GM19324 (cell line): ENCODE measurements at regions not wholly inside any gene's neighbourhood (a gene's known extent, or its start where the extent isn't known, plus 50 kb on each side); places are given as distances from the start of the nearest gene placed in this dataset.

Experiments used
- ATAC-seq: cut with Tn5 transposase; IDR thresholded peaks from one replicate; pipeline ENCODE4 v1.9.1; 2021; ENCODE audit warnings: mild to moderate bottlenecking, moderate library complexity; ENCODE audit not compliant: unreplicated experiment, low FRiP score

DNA sequence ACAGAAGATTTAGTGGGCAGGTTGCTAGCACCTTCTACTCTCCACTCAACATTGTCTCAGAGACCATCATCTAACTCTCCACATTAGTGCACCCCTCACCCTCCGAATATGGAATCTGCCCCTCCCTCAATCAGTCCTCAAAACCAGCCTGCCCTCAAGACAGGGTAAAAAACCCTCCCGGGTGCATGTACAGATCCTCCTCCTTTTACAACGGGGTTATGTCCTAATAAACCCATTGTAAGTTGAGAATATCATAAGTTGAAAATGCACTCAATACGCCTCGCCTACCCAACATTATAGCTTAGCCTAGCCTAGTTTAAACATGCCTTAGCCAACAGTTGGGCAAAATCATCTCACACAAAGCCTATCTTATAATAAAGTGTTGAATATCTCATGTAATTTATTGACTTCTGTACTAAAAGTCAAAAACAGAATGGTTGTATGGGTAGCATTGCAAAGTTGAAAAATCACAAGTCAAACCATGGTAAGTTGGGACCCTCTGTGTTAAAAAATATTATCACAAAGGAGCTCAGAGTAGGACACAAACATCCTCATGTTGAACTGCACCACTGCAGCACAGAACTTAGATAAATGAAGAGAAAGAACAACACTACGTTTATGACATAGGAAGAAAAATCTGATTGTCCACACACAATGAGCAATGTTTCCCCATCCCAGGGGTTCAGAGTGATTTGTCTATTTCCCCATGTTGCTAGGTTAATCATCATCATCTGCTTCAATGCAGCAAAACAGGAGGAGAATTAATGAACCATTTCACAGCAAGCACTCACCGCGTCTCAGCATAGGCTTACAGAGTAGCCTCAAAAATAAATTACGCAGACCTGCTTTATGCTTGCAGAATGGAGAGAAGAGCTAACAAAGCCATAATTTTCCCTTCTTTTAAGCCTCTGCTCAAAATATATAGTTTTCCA lies 184.1 kb upstream of the ARL4C start:
- no peak for ATAC-seq

DNA sequence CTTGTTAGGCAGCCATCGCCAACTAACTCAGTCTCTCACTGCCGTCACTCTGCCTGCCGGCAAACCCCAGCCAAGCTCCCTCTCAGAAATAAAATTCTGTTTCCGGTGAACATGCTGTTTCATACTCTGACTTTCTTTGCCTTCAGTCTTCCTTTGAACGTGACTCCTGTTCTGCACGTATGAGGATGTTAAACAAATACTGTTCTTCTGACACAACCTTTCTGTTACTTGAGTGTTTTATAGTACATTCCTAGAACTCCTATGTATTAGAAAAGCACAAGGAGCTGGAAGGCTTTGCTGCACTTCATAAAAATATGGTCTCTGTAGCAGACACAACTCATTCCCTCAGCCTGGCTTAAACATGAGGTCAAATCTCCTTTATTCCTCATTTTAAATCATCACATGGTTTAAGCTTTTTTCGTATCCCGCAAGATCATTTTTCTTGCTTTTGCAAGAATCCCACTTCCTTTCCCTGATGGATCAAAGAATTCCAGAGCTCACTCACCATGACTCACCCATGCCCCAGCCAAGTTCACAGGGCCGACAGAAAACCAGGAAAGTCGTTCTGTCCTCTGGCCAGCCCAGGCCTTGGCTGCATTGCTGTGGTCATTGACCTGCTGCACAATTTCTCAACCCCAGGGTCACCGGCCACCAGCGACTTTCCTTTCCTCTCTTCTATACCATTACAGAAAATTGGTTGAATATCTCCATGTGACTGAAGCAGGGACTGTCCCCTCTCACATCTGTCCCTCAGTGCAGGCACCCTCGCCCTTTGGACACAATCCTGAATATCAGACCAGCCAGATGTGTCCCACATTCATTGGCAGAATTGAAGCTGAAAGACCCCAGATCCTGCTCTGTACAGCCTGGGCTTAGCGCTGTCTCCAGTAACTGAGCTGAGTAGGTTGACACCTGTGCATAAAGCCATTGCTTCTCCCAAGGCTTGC lies 183.1 kb upstream of the ARL4C start:
- ATAC-seq, result no peak

DNA sequence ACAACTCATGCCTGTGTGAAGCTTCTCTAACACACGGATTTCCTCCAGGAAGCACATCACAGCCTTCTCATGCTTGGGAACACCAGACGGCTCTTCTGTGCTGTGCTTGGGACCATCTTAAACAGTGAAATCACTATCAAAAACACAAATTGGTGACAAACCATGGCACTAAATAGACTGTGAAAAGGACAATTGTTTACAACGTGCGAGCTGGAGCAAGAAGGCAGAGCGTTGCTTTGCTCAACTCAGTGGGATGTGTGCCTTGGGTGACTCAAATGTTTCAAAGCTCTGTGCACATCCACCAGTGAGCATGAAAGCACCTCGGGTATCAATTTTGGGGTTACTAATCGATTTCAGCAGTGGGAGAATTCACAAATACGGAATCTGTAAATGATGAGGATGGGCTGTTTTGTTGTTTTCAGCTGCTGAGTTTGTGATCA lies 182.4 kb upstream of the ARL4C start:
- no peak for ATAC-seq

DNA sequence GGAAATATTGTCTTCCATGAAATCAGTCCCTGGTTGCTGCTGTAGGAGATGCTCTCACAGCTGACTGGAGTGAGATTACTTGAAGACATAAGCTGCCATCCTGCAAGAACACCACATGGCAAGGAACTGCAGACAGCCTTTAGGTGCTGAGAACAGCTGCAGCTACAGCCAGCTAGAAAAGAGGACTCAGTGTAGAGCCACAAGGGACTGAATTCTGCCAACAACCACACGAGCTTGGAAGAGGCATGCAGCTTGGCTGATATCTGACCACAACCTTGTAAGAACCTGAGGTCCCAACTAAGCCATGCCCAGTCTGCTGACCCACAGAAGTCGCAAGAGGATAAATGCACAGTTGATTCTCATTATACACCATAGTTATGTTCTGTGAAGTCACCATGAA lies 181.8 kb upstream of the ARL4C start:
- no peak for ATAC-seq

DNA sequence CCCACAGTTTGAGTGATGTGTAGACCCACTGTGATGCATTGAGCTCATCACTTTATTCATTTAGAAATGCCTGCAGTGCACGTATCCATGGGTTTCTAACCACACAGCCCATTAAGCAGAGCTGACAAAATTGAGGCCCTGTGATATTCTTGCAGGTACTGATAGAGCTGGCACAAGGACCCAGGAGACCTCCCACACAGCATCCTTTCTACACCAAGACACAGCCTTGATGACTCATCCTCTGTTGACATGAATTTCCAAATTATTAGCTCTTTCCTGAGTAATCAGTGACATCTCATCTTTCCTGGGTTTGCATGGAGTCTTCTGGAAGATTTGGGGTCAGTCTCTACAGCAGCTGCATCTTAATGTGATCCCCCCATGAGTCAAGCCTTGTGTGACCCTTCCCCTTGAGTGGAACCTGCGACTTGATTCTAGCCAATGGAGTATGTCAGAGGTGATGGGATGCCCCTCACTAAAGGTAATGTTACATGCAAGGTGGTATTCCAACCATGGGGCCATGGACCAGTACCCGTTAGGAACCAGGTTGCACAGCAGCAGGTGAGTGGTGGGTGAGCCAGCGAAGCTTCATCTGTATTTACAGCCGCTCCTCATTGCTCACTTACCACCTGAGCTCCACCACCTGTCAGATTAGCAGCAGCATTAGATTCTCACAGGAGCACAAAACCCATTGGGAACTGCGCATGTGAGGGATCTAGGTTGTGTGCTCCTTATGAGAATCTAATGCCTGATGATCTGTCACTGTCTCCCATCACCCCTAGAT lies 181.1 kb upstream of the ARL4C start:
- no peak for ATAC-seq

DNA sequence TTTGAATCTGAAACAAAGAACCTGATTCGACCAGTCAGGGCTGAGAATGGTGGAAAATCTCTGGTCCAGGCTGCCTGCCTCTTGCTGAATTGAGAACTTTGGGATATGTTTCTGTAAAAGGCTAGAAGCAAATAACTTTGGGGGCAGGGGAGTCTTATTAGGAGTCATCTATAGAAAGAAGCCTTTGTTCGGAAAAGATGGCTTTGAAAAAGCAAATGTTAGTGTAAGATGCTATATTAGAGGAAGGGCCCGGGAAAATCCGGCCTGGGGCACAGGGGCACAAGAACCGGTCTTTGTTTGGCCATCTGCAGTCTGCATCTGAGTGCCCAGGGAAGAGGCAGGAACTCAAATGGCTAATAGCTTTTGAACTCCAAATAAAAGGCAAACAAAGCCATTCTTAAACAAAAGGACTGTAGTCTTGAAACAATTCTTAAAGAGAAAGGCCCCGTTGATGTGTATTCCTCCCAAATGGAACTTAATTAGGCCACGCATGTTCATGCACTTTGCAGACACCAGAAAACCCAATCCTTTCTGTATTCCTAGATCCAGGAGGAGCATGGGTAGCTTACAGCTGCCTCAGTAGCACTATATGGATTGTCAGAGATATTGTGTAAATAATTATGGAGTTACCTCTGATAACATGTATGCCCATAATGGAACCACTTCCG lies 180.0 kb upstream of the ARL4C start:
- ATAC-seq, result no peak

DNA sequence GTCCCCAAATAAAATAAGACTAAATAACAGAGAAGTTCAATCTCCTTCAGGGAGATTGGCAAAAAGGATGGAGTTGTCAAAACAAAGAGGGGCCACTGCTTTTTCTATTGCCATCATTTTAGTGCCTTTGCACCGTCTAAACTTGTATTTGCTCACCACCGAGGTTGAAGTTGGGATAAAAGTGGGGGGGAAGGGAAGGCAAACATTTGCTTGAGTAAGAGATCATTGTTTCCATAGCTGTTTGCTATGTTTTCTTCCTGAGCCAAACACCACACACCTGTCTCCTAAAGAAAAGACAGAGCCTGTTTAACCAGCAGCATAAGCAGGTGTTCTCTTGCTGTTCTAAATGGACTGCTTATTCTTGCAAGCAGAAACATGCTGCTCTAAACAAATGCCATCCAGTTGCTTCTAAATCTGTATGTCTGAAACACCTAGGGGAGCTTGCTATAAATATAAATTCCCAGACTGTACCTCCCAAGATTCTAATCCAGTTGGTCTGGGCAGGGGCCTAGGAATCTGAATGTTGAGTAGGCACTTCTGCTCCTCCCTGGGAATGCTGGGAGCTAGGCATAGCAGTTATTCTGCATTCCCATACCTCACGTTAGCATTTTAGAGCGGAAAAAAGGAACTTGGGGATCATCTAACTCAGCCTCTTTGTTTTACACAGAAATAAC lies 179.4 kb upstream of the ARL4C start:
- no peak for ATAC-seq

DNA sequence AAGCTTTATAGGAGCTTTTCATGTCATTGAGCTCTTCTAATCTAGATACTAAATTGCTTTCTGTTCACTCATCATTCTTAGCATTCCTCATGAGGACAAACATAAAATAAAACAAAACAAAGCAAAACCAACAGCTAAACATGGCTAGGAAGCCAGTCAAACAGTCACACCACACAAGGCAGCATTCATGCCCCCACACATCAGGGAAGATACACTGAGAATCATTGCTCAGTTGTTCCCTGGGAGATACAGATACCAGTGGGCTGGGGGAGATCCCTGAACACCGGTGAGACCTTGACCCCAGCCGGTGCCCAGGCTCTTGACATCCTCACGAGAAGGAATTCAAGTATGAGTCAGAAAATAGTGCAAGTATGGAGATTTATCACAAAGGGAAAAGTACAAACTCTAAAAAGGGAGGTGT lies 177.9 kb upstream of the ARL4C start:
- ATAC-seq, result no peak

DNA sequence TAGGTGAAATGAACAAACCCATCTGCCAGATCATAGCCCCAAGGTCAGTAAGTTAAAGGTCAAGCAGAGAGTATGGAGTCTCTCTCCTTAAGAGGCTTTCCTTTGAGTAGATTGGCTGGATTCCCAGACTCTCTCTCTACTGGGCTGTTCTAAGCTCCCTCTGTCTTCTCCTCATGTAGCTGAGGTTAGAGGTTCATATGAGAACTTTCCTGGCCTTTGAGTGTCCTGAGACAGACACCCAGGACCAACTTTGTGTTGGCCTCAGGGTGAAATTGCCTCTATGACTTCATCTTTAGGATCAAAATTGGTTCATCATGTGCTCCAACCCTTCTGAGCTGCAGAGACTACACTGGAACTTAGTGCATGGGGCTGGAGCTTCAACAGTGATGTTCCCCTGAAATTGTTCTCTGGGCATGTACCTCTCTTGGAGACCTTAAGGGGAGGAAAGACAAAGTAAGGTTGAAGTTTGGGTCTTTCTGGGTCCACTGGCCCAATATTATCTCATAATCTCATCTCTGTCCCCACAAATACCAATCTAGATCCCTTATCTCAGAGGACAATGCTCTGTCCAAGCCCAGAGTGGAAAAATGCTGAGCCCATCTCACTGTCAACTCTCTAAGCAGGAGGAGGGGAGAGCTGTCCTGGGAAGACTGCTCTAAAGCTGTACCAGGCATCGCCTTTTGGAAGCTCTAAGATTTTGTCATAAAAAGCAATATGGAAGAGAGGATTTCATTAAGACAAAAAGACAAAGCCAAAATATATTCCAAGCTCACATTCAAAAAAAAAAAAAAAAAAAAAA lies 177.3 kb upstream of the ARL4C start:
- ATAC-seq, result no peak

DNA sequence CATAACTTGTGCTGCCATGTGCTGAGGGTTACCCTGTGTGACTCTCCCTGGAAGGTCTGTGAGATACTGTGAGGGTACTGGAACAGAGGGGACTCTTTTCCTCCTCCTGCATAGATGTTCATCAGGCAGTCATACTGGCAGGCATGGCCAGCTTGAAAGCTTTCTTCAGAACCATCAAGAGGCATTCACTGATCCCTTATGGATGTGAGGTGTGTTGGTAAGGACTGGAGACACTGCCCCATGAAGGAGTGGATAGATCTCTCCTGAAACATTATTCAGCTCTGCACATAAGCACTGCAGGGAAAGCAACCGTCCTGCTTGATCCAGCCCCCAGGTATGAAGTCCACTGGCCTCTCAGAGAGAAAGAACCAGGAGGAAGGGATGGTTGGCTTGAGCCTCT lies 176.6 kb upstream of the ARL4C start:
- no peak for ATAC-seq

DNA sequence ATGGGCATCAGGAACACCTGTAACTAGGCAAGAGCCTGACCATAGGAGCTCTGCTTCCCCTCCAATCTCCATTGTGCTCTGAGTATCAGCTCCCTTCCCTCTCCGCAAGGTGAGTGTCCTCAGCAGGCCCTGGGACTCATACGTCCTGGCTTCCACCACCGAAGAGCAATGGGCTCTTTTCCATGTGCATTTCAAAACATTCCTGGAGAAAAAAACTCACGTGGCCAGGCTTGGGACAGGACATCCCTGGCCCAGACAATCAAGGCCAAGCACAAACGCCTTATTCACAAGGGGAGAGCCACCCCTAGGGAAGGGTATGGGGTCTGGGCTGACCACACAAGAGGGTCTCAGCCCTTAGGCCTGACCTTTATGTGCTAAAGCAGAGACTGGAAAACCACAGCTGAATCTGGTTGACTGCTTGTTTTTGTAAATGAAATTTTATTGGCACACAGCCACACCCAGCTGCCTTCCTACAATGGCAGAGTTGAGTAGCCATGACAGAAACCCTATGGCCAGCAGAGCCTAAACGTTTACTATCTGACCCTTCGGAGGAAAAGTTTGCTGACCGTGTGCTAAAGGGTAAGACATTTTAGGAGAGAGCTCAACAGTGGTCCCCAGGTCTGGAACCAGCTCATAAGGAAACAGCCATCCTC lies 175.7 kb upstream of the ARL4C start:
- no peak for ATAC-seq

DNA sequence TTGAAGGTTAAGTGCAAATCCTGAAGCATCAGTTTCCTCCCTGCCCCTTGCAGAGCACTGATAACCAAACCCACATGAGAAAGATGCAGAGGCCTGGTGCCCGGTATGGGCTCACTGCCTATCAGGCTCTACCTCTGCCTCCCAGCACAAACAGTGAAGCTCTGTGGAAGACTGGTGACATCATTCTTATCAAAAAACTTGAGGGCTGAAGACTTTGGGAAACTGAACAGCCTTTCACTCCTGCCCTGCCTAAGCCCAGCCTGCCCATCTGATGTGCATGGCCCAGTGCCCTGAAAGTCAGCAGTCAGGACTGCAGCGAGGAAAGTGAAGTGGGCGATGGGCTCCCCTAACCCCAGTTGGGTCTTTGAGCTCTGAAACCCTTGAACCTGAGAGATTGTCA lies 174.8 kb upstream of the ARL4C start:
- ATAC-seq, result no peak

DNA sequence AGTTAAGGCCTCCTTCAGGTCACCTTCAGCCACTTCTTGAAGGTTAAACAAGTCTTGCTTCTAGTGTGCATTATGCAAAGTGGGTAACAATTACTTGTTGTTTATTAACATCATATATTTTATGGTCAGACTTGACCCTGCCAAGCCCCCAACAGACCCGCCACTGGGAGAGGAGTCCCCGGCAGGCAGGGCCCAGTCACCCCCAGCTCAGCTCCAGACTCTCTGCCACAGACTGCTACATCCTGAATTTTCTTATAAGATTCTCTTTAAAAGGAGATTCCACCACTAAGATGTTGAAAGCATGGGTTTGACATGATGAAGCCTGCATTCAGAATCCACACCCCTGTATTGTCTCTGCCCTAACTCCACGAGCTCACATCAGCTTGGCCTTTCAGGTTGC lies 174.3 kb upstream of the ARL4C start:
- ATAC-seq, result no peak

DNA sequence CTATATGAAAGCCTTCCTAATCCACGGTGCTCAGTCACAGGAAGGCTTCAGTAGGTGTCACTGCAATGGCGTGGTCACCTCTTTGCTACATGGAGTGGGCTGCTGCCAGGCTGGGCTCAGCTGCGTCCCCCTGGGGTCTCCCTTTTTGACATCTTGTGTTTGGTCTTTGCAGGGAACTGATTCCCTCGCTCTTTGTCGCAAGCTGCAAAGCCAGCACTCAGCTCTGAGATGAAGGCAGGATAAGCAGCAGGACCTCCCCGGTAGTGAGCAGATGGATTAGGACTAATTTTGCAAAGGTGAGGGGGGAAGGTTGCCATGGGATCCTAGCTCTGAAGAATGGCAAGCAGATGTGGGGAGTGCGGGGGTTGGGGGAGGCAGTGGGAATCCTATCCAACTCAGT lies 173.9 kb upstream of the ARL4C start:
- no peak for ATAC-seq

DNA sequence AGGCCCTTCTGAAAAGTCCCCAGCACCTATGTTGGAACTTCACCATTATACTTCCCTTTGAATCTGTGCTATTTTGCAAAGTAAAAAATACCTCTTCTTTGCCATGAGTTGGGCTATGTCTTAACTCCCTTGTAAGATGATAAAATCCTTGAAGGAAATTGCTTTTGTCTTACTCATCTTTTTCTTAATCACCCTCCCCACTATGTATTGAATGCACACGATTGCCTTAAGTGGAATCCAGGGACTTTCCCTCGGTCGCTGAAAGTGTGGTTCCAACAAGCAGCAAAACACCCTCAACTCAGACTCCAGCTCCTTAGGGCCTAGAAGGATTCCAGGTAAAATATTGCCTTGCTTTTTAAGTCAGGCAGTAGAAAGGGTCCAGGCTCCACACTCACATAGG lies 173.2 kb upstream of the ARL4C start:
- ATAC-seq, result no peak

DNA sequence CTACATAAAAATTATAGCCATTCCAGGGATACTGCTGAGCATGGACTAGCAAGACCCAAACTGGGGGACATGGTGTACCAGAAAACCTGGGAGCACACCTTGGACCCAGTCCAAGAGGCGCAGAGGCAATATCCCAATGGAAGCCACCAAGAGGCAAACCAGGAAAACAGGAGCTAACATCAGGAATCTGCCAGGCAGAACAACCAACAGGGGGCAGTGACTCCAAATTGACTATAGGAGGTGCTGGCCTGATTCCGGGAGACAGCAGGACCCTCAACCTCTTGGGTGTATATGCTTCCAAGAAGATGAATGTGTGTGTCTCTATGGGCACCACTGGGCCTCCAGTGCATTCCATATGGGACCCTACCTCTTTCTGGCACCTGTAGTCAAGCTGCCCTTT lies 172.7 kb upstream of the ARL4C start:
- ATAC-seq, result no peak

DNA sequence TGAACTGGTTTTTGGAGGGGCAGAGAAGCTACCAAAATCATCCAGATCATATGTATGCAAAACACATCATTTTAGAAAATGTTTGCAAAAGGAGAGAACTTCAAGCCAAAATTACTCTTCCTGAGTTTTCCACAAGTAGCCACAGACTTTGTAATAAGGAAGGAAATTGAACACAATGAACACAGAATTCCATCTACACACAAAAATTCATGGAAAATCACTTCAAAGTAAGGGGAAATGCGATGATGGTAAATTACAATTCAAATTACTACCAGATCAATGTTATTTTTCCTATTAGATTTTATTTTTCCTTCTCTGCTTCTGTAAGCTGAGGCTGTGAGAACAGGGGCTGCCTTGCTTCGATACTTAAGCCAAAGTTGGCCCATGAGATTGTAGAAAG lies 172.1 kb upstream of the ARL4C start:
- no peak for ATAC-seq

DNA sequence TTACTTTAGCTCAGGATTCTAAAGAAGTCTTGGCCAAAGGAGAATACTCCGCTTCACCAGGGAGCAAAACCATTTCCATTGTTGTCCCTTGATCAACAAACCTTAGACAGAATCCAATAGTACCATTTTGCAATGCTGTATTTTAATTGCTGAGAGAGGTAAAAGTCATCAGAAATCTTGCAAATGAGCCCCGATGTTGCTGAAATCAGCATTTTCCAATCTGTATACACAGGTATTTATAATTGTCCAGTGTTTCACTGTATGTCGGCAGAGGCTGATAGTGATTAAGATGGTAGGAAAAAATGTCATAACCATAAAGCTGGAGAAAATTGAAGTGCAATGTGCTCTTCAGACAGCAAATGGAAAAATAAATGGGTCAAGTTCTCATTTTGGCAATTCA lies 170.0 kb upstream of the ARL4C start:
- no peak for ATAC-seq
